GM23338 (cell line): ENCODE measurements at regions not wholly inside any gene's neighbourhood (a gene's known extent, or its start where the extent isn't known, plus 50 kb on each side); places are given as distances from the start of the nearest gene placed in this dataset.

Experiments
- ATAC-seq: fragments of 200-7000 bp; cut with Tn5 transposase; 3 replicates; pipeline ENCODE4 v1.9.1; 2020
- DNase-seq: peaks from one replicate; pipeline ENCODE4 v3.0.0-alpha.2; 2015; ENCODE audit warnings: low spot score
- H2AFZ ChIP-seq: fragments of 200-600 bp; sonication (generic); 2 replicates; pipeline ENCODE4 v1.8.0; 2016; ENCODE audit warnings: antibody characterized with exemption, mild to moderate bottlenecking, moderate library complexity
- H3F3A ChIP-seq: fragments of 200-600 bp; sonication (generic); replicated peaks from 2 replicates; pipeline ENCODE4 v1.8.0; 2017; ENCODE audit warnings: antibody characterized with exemption, mixed run types, low read depth
- H3K27ac ChIP-seq: fragments of 200-600 bp; sonication (generic); 2 replicates; pipeline ENCODE4 v1.6.1; 2016; ENCODE audit warnings: low read depth
- H3K27me3 ChIP-seq: fragments of 200-600 bp; sonication (generic); 2 replicates; pipeline ENCODE4 v1.8.0; 2016; ENCODE audit warnings: mild to moderate bottlenecking, mixed run types, moderate library complexity; ENCODE audit not compliant: insufficient read depth
- H3K36me3 ChIP-seq: fragments of 200-600 bp; sonication (generic); 2 replicates; pipeline ENCODE4 v1.8.0; 2016; ENCODE audit warnings: mild to moderate bottlenecking; ENCODE audit not compliant: insufficient read depth
- H3K4me1 ChIP-seq: fragments of 200-600 bp; sonication (generic); 2 replicates; pipeline ENCODE4 v1.8.0; 2016; ENCODE audit warnings: mild to moderate bottlenecking, moderate library complexity; ENCODE audit not compliant: insufficient read depth
- H3K4me2 ChIP-seq: fragments of 200-600 bp; sonication (generic); 2 replicates; pipeline ENCODE4 v1.7.1; 2017; ENCODE audit warnings: mixed run types
- H3K4me3 ChIP-seq: fragments of 200-600 bp; sonication (generic); 2 replicates; pipeline ENCODE4 v1.6.1; 2016; ENCODE audit warnings: mixed run types
- H3K79me2 ChIP-seq: fragments of 200-600 bp; sonication (generic); replicated peaks from 2 replicates; pipeline ENCODE4 v1.8.0; 2017; ENCODE audit warnings: mild to moderate bottlenecking; ENCODE audit not compliant: insufficient read depth
- H3K9me2 ChIP-seq: fragments of 200-600 bp; sonication (generic); 2 replicates; pipeline ENCODE4 v1.8.0; 2017; ENCODE audit not compliant: insufficient read depth
- H4K20me1 ChIP-seq: fragments of 200-600 bp; sonication (generic); replicated peaks from 2 replicates; pipeline ENCODE4 v1.8.0; 2017; ENCODE audit warnings: mild to moderate bottlenecking; ENCODE audit not compliant: insufficient read depth
- H3K27ac Mint-ChIP-seq: 2 replicates; pipeline ENCODE4 v1.8.0; 2020; ENCODE audit warnings: inconsistent platforms, mild to moderate bottlenecking, moderate library complexity, mixed read lengths
- H3K27me3 Mint-ChIP-seq: 3 replicates; pipeline ENCODE4 v1.8.0; 2022; ENCODE audit warnings: low read depth, mild to moderate bottlenecking, moderate library complexity, mixed read lengths, inconsistent platforms; ENCODE audit not compliant: insufficient read depth, poor library complexity
- H3K36me3 Mint-ChIP-seq: 3 replicates; pipeline ENCODE4 v1.8.0; 2021; ENCODE audit warnings: low read depth, mild to moderate bottlenecking, inconsistent platforms, moderate library complexity, mixed read lengths
- H3K4me1 Mint-ChIP-seq: 3 replicates; pipeline ENCODE4 v1.8.0; 2020; ENCODE audit warnings: mild to moderate bottlenecking, inconsistent platforms, mixed read lengths
- H3K4me3 Mint-ChIP-seq: 3 replicates; pipeline ENCODE4 v1.8.0; 2021; ENCODE audit warnings: moderate library complexity, mild to moderate bottlenecking, inconsistent platforms, mixed read lengths
- H3K9me3 Mint-ChIP-seq: 3 replicates; pipeline ENCODE4 v1.8.0; 2020; ENCODE audit warnings: moderate library complexity, mild to moderate bottlenecking, inconsistent platforms, mixed read lengths
- CREB1 ChIP-seq: fragments of 250-450 bp; sonication (Bioruptor Pico); IDR thresholded peaks from 2 replicates; pipeline ENCODE4 v1.5.0; 2020; ENCODE audit warnings: low read depth, mild to moderate bottlenecking, moderate library complexity
- CTCF ChIP-seq, 2 experiments: fragments of 200-600 bp in 1 of 2; sonication (generic) in 1 of 2; conservative IDR thresholded peaks; 2 replicates each; pipeline versions ENCODE4 v1.5.1 to v1.6.1; 2016 to 2017; ENCODE audit warnings: antibody characterized with exemption in 2 of 2, low read depth in 2 of 2, mild to moderate bottlenecking in 2 of 2, moderate library complexity in 1 of 2
- ETS1 ChIP-seq: IDR thresholded peaks from 2 replicates; pipeline ENCODE4 v1.6.1; 2016; ENCODE audit warnings: antibody characterized with exemption
- EZH2 ChIP-seq: fragments of 200-600 bp; sonication (generic); IDR thresholded peaks from one replicate; pipeline ENCODE4 v1.8.0; 2017; ENCODE audit warnings: antibody characterized with exemption, mild to moderate bottlenecking, low read depth; ENCODE audit not compliant: unreplicated experiment
- EZH2phosphoT487 ChIP-seq: fragments of 200-600 bp; sonication (generic); IDR thresholded peaks from one replicate; pipeline ENCODE4 v1.8.1; 2018; ENCODE audit warnings: antibody characterized with exemption; ENCODE audit not compliant: unreplicated experiment
- JUNB ChIP-seq: IDR thresholded peaks from one replicate; pipeline ENCODE4 v1.6.1; 2016; ENCODE audit warnings: antibody characterized with exemption; ENCODE audit not compliant: unreplicated experiment
- NANOG ChIP-seq: IDR thresholded peaks from 2 replicates; pipeline ENCODE4 v1.6.1; 2016; ENCODE audit warnings: antibody characterized with exemption, borderline replicate concordance
- POLR2AphosphoS5 ChIP-seq: IDR thresholded peaks from 2 replicates; pipeline ENCODE4 v1.6.1; 2016; ENCODE audit warnings: antibody characterized with exemption, low read depth
- REST ChIP-seq: IDR thresholded peaks from one replicate; pipeline ENCODE4 v1.6.1; 2018; ENCODE audit warnings: antibody characterized with exemption; ENCODE audit not compliant: unreplicated experiment
- STAT1 ChIP-seq: IDR thresholded peaks from one replicate; pipeline ENCODE4 v1.6.1; 2016; ENCODE audit warnings: antibody characterized with exemption; ENCODE audit not compliant: unreplicated experiment
- ZNF114 ChIP-seq: fragments of 250-450 bp; sonication (Bioruptor Pico); IDR thresholded peaks from 2 replicates; pipeline ENCODE4 v1.5.0; 2020; ENCODE audit warnings: mild to moderate bottlenecking, moderate library complexity
- ZNF331 ChIP-seq: fragments of 250-450 bp; sonication (Bioruptor Pico); IDR thresholded peaks from 2 replicates; pipeline ENCODE4 v1.5.0; 2020; ENCODE audit warnings: low read depth, mild to moderate bottlenecking, moderate library complexity
- ZNF462 ChIP-seq: fragments of 250-450 bp; sonication (Bioruptor Pico); IDR thresholded peaks from 2 replicates; pipeline ENCODE4 v1.5.0; 2020; ENCODE audit warnings: mild to moderate bottlenecking, moderate library complexity

GRCh38 chr14:34302654-34303053 lies 159.4 kb downstream of the SPTSSA start:
- no peak for TF ChIP-seq ZNF462 (CRISPR knock-in tag)
- TF ChIP-seq ETS1: no peak
- no peak for TF ChIP-seq CTCF (conservative IDR thresholded peaks at IDR 0.05; ENCODE audit: low read depth in 2 of 2)
- TF ChIP-seq REST: no peak
- no peak for TF ChIP-seq ZNF114 (CRISPR knock-in tag)
- no peak for TF ChIP-seq EZH2phosphoT487
- no peak for TF ChIP-seq POLR2AphosphoS5
- no peak for TF ChIP-seq STAT1
- TF ChIP-seq ZNF331 (CRISPR knock-in tag): no peak
- no peak for TF ChIP-seq JUNB
- TF ChIP-seq CREB1: no peak
- TF ChIP-seq NANOG: no peak
- TF ChIP-seq EZH2: no peak

More at GRCh38 chr14:34302654-34303053, 159.4 kb downstream of the SPTSSA start:
- H3K4me1 ChIP-seq: 0 out of 2 replicates have a peak, but pooled peaks cover 5% of the 10 kb centered on the region
- no peaks in the 10 kb centered on the region for H3F3A ChIP-seq
- Mint-ChIP-seq H3K4me3 (no peak overlapping the region), H3K4me1 (peaks cover 10% of the 10 kb centered on the region), H3K27ac (no peak overlapping the region), H3K27me3 (peaks cover 15% of the 10 kb centered on the region), H3K9me3 (peaks cover 15% of the 10 kb centered on the region), H3K36me3 (peaks cover 14% of the 10 kb centered on the region)
- ATAC-seq (no peak), DNase-seq (no peak)
- no peaks in the 10 kb centered on the region; the same call in 1 of the 2 replicates for H3K9me2 ChIP-seq
- H2AFZ ChIP-seq: no peak overlapping the region
- no peak overlapping the region for H3K27ac ChIP-seq
- no peak overlapping the region for H3K4me3 ChIP-seq
- no peaks in the 10 kb centered on the region for H4K20me1 ChIP-seq
- H3K27me3 ChIP-seq: no peaks in the 10 kb centered on the region
- H3K4me2 ChIP-seq: no peak overlapping the region
- H3K79me2 ChIP-seq: no peaks in the 10 kb centered on the region
- no peaks in the 10 kb centered on the region for H3K36me3 ChIP-seq
